HG02938 (cell line): ENCODE measurements at regions not wholly inside any gene's neighbourhood (a gene's known extent, or its start where the extent isn't known, plus 50 kb on each side); places are given as distances from the start of the nearest gene placed in this dataset.

Source experiments
- ATAC-seq: cut with Tn5 transposase; IDR thresholded peaks from one replicate; pipeline ENCODE4 v1.9.1; 2021; ENCODE audit warnings: mild to moderate bottlenecking, moderate library complexity; ENCODE audit not compliant: unreplicated experiment

DNA sequence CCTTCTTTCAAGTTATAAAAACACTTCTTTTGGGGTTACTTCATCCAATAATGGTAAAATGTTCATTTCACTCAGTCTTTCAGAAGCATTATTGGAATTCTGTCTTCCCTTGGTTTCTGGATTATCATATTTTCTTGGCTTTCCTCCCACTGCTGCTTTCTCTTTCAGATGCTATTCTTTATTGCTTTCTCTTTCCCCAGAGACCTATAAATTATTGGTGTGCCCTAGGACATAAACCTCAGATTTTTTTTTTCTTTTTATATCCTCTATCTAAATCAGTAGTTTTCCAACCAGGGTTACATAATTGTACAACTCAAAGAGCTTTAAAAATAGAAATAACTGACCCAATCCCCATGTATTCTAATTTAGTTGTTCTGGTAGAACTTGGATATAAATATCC, 1005.5 kb downstream of the ARAP2 start:
- no peak for ATAC-seq

- no peak for ATAC-seq
Measured at GRCh38 chr4:35246493-35246892, 997.8 kb downstream of the ARAP2 start.

DNA sequence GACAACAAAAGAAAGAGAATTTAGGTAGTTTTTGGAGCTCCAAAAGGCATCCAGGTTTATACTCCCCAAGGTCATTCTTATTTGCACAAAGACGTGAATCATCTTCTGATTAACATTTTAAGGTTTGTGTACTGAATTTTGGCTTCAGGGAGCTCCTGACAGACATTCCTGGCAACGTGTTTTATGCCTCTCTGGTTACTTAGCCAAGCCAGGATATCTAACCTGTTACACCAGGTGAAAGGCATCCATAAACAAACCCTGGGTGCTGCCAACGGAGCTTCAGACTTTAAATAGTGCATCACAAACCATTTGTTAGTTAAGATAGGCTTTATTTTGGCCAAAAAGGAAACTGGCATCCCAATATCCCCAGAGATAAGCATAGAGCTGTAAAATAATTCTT, 997.3 kb downstream of the ARAP2 start:
- no peak for ATAC-seq

GRCh38 chr4:35250331-35250730, 994.0 kb downstream of the ARAP2 start:
- ATAC-seq = no peak

DNA sequence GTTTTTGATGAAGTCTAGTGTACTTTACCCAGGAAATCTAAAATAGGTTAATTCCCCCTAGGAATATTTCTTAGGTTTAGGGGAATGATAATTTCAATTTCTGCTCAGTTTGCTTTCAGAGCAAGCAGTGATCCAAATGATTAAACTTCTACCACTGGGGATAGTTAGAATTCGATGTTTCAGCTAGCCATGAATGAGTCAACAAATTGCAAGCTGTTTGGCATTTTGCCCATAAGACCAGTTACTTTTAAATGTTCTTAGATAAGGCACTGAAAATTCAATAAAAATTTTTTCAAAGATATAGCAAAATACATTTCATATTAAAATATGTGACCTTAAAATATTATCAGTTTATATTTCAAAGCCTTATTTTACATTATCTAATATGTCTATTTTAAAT, 993.6 kb downstream of the ARAP2 start:
- no peak for ATAC-seq

DNA sequence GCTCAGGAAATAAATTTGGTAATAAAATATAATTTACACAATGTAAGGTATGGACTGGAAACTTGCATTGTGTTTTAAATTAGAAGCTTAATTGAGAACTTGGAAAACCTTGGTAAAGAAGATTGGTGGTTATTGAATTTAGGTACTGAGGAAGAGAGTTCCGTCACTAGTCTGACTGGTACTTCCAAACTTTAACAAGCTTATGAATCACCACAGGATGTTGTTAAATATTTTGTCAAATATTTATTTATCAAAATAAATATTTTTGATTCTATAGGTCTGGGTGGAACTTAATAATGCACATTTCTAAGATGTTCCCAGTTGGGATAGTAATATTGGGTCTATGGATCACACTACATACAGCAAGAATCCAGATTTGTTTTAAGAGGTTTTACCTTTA, 992.2 kb downstream of the ARAP2 start:
- ATAC-seq = no peak

- no peak for ATAC-seq
Measured at GRCh38 chr4:35252866-35253265, 991.4 kb downstream of the ARAP2 start.

GRCh38 chr4:35253331-35253730, 991.0 kb downstream of the ARAP2 start:
- no peak for ATAC-seq

GRCh38 chr4:35286434-35286833, 957.9 kb downstream of the ARAP2 start:
- no peak for ATAC-seq

DNA sequence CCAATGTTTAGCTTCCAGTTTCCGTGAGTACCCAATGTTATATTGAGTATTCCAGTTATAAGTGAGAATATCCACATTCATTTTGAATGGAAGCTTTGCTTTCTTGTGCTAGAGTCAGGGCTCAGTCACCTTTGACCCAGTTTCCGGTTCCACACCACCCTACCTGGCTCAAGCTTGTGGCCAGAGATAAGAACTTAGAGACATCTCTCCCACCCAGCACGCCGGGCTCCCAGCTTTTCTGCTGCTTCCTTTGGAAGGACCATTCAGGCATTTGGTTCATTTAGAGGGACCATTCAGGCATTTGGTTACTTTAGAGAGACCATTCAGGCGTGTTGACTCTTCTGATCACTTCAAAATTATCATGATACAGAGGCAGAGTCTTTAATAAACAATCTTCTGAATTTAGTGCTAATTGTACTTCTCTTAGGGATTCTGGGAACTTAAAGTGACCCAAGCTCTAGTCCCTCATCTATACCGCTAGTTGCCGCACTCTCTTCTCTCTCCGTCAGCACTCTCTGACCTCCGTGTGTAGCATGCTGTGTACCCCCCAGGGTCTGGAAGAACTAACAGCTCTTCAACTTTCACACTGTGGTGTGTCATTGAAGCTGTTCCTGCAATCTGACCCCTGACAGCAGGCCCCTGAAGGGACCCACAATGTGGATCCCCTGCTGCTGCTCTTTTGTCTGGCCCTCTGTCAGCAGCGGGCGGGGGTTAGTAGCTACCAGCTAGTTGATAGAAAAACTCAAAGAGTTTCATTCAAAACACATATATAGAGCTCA, 943.1 kb downstream of the ARAP2 start:
- no peak for ATAC-seq

DNA sequence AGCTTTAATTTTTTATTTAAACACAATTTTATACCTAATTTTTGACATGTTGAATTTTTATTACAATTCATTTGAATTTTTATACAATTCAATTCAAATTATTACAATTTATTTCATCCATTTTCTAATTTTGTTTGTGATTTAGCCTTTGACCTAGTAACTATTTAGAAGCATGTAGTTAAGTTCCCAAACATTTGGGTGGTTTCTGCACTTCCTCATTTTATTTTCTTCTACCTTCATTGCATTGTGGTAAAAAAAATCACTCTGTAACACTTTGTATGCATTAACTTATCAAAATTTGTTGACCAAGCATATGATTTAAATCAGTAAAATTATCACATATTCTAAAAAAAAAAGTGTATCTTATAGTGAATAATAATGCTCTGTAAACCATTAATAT, 928.9 kb downstream of the ARAP2 start:
- ATAC-seq = no peak

DNA sequence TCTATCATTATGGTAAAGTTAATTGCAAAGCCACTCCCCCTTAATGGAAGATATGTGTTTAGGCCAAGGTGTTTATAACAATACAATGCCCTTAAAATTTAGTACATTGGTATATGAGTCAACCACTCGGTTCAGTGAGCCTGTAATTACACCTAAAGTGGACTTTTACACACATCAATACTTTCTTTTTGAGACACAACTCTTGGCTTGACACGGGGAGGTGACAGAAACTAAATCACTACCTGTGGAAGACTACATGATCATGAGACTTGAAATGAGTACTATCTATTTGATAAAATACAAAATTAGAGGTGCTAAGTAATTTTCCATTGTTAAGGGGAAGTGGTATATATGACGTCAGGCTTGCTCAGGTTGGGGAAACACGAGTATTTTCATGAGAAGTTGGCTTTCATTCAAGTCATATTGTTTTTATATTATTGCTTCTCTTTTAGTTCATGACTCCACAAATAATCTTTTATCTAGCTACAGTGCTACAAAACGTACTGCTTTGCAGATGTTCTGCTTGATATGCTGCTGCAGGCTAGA, 918.3 kb downstream of the ARAP2 start:
- no peak for ATAC-seq

GRCh38 chr4:35342833-35343232, 901.5 kb downstream of the ARAP2 start:
- no peak for ATAC-seq

DNA sequence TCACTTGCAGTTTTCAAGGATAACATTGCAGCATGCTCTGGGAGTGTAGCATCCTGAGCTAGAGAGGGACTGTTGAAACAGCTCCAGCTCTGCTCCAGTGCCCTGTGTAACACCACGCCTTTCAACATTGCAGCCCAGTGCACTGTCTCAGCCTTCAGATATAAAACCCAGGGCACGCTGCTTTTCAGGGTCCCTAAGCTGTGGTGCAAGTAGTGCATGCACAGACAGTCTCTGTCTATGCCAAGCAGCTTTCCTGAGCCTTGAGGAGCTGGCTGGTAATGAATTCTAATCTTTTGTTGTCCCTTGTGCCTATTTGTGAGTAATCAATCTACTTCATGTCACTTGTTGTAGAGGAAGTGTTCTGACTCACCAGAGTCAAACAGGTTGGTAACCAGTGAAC, 897.0 kb downstream of the ARAP2 start:
- no peak for ATAC-seq

DNA sequence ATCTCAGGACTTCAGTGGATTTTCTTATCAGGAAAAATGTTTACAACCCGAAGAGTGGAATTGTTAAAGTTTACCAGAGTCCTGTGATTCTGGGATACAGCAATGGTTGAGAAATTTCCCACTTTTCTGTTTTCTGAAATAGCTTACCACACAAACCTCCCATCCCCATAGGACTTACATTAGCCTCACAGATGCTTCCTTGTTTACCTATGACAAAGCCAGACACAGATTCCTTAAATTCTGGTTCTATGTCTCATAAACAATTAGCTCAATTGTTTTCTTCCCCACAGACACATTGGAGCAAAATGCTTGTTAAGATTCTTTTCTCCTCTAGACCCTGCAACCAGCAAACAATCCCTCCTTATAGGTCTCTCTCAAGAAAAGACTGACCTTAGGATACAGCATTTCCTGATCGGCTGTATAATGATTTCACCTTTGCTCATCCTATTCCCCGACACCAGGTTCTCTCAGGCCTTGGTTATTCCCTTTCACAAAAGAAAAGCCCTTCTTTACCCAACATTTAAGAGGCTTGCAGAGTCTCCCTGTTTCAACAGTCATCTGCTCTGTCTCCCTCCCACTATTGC, 886.2 kb downstream of the ARAP2 start:
- no peak for ATAC-seq

- ATAC-seq = no peak
Measured at GRCh38 chr4:35364321-35364870, 879.9 kb downstream of the ARAP2 start.

GRCh38 chr4:35365186-35365585, 879.1 kb downstream of the ARAP2 start:
- ATAC-seq = no peak

- no peak for ATAC-seq
Measured at GRCh38 chr4:35399912-35400311, 844.4 kb downstream of the ARAP2 start.

GRCh38 chr4:35423104-35423503, 821.2 kb downstream of the ARAP2 start:
- ATAC-seq = no peak

- no peak for ATAC-seq
Measured at GRCh38 chr4:35447474-35447873, 796.8 kb downstream of the ARAP2 start.

- ATAC-seq = no peak
Measured at GRCh38 chr4:35459045-35459444, 785.3 kb downstream of the ARAP2 start.
